Gastroesophageal sphincter (tissue), 3 donors: ENCODE measurements at regions not wholly inside any gene's neighbourhood (a gene's known extent, or its start where the extent isn't known, plus 50 kb on each side); places are given as distances from the start of the nearest gene placed in this dataset.

Experiments used
- CTCF ChIP-seq, 4 experiments: fragments of 200-600 bp in 2 of 4; fragments of 450-650 bp in 2 of 4; sonication (generic) in 1 of 4; IDR thresholded peaks; one replicate each; pipeline ENCODE4 v1.5.1; 2017 to 2019; ENCODE audit warnings: antibody characterized with exemption in 4 of 4, mild to moderate bottlenecking in 2 of 4, moderate library complexity in 2 of 4
- EP300 ChIP-seq: sonication (generic); formaldehyde crosslinking; IDR thresholded peaks from one replicate; pipeline ENCODE4 v1.6.1; 2017; ENCODE audit warnings: antibody characterized with exemption, mild to moderate bottlenecking
- POLR2A ChIP-seq, 2 donors: fragments of 450-650 bp; IDR thresholded peaks; one replicate each; pipeline ENCODE4 v1.6.1; 2017; ENCODE audit warnings: antibody characterized with exemption in 2 of 2, mild to moderate bottlenecking in 2 of 2, moderate library complexity in 1 of 2
- POLR2AphosphoS5 ChIP-seq: sonication (generic); formaldehyde crosslinking; IDR thresholded peaks from one replicate; pipeline ENCODE4 v1.6.1; 2017; ENCODE audit warnings: antibody characterized with exemption

DNA sequence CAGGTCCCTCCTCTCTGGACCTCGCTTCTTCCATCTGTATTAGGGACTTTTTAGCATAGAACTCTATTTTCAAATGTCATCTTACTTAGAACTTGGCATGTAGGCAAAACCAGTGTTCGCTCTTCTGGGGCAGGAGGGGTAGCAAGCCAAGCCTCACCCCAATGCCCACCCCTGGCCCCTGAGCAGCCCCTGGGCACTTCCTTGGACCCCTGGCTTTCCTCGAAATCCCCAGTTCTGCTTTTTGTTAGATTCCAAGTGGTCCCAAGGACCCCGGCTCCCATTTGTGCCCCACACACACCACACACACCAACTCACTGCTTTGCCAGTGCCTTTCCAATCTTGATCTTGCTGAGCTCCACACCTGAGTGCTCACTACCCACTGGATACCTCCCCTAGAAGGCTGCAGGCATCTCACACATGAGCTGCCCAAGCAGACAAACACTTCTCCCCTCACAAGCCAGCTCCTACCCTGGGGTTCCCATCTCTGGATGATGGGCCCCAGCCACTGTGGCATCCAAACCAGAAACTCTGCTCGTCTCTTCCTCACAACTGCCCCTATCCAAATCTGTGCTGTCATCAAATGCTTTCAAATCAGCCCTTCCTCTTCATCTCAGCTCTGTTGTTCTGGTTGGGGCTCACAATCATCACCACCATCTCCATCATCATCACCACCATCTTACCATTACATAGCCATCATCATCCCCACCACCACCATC lies 167.9 kb upstream of the ZMIZ1 start:
- no peak for TF ChIP-seq CTCF (IDR thresholded peaks at IDR 0.05)
- TF ChIP-seq EP300 = no peak
- no peak for TF ChIP-seq POLR2AphosphoS5
- no peak for TF ChIP-seq POLR2A (IDR thresholded peaks at IDR 0.05)
